Inferior parietal cortex (tissue), 1 donor: ENCODE measurements at regions not wholly inside any gene's neighbourhood (a gene's known extent, or its start where the extent isn't known, plus 50 kb on each side); places are given as distances from the start of the nearest gene placed in this dataset.

ENCODE experiments used
- DNase-seq: peaks from one replicate; pipeline ENCODE4 v3.0.0-alpha.2; 2016; ENCODE audit errors: extremely low spot score

DNA sequence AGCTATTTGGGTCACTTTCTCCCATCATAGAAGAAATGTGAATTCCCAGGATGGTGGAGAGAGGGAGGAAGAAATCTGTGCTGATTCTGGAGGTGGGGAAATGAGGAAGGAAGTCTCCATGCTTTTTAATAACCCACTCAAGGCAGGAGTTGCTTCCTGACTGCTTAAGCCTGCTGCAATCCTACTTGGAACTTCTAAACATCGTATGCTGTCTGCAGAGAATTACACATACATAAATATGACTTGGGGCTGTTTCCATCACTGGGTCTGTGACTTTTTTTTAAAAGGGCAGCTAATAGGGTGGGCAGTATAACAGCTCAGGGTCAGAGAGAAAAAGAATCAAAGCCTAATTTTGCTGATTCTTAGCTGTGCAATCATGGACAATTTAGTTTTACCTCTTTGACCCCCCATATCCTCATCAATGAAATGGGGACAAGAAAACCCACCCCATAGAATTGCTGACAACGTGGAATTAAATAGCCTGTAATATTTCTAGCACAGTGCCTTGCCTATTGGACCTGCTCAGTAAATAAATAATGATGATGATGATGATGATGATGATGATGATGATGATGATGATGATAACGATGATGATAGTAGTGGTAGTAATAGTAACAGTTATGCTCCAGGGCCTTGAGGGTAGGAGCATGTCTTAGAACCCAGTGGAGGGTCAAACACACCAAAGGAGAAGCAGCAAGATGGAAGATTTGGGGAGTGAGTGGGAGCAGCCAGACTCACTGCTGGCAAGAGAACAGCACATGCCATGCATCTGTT, 166.7 kb upstream of the LRFN2 start:
- DNase-seq, result no peak

DNA sequence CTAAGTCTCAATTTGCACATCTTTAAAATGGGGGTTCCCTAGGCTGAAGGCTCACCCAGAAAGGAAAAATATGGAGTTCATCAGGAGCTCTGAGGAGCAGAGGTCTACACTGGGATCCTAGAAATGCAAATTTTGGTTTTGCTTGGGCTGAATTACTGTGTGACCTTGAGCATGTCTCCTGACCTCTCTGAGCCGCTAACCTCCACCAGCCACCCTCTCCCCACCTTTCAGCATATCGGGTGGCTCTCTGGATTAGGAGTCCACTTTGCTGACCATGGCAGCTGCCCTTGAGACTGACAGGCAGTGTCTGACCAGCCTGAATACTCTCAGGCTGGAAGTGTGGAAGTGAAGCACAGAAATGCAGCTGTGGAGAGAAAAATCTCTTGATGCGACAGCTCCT, 165.9 kb upstream of the LRFN2 start:
- no peak for DNase-seq

DNA sequence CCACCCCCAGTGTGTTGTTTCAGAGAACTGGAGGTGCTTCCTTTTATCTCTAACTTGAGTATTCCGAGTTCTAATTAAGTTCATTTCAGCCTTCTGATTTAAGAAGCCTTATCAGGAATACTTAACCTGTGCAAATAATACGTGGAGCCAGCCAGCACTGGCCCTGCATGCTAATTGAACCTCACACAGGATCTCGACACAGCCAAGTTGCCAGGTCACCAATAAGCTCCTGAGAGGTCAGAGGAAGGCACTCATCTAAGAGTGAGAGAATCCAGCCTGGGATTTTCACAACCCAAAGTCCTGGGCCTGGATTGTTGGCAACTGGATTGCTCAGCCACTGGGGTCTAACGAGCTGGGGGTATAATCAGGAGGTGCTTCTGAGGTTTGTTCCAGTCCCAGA, 157.7 kb upstream of the LRFN2 start:
- no peak for DNase-seq

DNA sequence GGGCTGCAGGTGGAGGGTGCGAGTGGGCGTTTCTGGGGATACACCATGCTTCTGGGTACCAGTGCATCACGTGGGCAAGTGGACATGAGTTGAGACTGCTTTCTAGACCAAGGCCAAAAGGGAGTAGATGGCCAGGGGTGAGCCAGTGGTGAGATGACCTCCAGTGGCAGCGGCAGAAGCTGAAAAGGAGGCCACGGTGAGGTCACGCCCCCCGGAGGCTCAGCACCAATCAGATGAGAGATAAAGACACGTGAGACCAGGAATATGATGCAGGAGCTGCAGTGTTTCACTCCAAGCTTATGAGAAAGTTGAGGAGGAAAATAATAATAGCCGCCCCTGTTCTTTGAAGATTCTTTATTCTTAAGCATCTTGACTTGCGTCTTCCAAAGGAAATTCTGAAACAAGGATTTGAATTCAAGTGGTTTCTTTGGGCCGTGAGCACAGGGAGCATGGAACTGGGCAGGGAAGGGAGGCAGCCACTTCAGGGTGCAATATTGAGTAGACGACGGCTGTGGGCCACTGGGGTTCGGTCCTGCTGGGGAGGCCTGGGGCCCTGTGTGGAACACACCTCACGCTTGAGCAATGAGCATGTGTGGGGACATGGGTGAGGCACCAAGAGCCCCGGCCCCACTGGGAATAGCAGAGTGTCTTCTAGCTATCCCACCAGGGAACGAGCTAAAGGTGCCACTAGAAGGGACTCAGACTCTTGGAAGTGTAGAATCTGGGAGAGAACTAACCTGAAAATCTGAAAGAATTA, 156.7 kb upstream of the LRFN2 start:
- DNase-seq, result no peak

DNA sequence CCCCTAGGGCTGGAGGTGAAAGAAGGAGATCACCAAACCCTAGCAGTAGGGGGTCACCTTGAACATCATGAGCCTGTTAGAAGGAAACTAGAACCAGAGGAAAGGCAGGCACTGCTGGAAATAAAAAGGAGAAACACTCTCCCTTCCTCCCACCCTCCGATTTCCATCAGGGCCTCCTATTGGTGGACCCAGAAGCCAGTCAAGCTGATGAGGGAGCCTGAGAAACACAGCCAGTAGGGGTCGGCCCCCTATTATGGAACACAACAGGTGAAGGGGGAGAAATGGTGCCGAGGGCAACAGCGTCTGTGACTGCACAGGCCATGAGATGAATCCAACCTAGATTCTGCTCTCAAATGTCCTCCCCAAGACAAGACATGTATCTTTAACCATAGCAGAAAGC, 156.1 kb upstream of the LRFN2 start:
- DNase-seq, result no peak

DNA sequence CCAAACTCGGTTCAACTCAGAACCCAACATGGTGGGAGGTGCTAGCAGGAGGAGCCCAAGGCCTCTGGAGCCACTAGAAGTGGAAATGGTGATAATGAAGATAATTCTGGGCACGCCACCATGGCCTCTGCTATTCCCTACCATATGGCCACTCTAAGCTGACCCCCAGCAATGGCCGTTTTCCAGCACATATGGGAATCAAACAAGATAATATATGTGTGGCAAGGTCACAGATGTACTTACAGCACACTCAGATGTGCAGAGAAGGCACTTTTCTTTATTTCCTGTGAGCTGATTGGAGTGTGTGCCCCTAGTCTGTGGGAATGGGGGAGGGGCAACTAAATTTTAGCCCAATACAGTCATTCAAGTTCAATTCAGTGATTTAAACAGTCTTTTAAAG, 153.4 kb upstream of the LRFN2 start:
- no peak for DNase-seq

DNA sequence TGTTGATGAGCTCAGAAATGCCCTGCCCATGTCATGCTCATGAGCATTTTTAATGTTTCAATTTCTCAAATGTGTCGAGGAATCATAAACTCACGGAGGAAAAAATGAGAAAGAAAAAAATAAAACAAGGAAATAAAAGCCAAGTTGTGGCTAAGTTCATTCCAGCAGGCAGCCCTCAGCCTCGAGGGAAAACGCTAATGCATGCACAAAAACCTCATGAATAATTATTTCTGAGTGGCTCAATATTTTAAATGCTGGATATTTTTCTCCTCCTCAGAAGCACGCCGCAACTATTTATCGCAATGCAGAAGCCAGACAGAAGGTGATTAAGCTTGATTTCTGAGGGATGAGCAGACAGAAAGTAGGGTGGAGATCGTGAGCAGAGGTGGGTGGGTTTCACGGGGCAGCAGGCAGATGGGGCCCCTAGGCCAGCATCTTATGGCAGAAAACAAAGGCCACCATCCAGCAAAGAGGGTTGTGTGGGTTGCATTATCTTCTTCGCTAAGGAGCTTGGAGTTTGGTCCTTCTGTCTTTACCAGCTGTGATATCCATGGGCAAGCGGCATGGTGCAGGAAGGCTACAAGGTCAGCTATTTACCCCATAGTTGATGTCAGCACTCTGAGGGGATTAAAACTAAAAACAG, 151.5 kb upstream of the LRFN2 start:
- DNase-seq, result no peak

DNA sequence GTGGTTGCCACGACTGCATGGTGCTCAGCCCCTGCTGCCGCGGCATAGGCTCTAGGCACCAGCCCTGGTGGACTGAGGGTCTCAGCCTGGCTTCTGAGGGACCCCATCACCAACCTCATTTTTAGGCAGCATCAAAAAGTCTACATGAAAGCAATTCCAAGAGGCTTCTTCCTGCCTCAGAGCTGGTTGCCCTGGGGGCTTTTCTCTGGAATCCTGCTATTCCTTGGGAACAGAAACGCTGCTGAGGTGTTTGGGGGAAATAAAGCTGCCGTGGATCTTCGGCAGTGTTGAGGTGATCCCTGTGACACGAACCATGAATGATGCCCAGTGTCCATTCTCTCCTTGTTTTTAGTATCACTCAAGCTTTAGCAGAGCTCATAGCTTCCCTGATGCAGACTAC, 148.4 kb upstream of the LRFN2 start:
- no peak for DNase-seq

DNA sequence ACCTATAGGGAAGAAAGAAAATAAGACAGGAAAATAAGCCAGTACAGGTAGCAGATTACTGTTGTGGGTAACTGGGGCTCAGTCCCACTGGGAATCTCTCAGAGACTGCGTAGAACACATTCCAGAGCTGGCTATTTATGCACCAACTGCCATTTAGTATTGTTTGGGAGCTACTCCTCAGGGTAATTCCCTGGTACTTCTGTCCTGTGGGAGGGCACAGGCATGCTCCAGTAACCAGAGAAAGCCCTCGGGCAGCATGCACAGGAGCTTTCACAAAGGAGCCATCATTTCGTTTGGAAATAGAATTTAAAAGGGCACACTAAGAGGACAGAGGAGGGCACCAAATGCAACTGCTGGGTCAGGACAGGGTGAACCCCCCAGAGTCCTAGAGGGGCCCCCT, 148.0 kb upstream of the LRFN2 start:
- no peak for DNase-seq

DNA sequence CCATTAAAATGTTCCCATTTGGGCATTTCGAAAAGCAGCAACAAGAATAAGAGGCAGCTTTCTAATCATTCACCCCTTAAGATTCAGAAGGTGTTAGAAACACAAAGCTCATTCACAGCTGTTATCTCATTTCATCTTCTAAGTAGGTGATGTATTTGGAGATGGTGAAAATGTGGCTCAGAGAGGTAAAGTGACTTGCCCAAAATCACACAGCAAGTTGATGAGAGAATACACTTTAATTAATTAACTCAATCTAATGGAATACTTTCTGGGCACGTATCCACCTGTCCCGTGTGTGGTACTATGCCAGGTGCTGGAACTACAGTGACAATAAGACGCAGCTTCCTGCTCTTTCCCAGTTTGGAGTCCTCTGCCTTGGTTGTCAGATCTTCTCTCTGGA, 147.4 kb upstream of the LRFN2 start:
- DNase-seq, result no peak

DNA sequence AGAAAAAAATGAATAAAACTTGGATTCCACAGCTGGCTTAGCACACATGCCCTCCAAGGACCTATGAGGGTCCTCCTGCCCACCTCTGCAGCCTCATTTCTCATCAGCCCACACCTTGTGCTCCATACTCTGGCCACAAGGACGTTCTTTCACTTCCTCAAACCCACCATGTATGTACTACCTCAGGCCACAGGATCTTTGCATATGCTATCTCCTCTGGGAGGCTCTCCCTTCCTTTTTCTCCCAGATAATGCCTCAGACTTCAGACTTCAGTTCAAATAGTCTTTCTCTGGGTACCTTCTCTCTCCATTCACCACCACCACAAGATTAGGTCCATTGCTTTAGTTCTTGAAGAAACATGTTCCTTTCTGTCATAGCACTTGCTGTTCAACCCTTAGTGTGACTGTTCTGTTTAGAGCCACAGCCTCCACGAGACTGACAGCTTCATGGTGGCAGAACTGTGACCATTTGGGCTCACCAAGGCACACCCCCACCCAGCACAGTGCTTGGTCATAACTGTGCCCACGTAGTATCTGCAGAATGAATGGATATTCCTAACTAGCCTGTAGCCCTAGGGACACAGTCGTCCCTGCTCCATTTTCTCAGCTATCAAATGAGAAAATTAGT, 146.7 kb upstream of the LRFN2 start:
- DNase-seq, result no peak

DNA sequence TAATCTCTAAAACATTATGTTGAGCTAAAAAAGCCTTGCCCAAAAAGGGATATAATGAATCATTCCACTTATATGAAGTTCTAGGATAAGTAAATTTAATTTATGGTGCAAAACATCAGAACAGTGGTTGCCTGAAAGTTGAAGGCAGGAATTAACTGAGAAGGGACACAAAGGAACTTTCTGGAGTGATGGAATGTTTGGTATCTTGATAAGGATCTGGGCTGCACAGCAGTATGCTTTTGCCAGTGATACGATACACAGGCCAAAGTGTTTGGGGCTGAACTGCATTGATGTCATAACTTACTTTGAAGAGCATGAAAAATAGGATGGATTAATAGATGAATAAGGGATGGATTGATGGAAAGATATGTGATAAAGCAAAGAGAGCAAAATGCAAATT, 146.1 kb upstream of the LRFN2 start:
- no peak for DNase-seq

DNA sequence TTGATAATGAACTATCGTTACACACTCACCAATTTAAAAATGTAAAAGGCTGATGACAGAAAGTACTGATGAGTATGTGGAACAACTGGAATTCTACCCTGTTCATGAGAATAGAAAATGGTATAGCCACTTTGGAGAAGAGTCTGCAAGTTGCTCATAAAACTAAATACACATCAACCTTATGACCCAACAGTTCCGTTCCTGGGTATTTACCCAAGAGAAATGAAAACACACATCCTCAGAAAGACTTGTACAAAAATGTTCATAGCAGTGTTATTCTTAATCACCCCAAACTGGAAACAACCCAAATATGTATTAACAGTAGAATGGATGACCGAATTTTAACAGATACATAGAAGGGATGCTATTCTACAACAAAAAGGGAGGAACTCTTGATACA, 145.7 kb upstream of the LRFN2 start:
- no peak for DNase-seq

DNA sequence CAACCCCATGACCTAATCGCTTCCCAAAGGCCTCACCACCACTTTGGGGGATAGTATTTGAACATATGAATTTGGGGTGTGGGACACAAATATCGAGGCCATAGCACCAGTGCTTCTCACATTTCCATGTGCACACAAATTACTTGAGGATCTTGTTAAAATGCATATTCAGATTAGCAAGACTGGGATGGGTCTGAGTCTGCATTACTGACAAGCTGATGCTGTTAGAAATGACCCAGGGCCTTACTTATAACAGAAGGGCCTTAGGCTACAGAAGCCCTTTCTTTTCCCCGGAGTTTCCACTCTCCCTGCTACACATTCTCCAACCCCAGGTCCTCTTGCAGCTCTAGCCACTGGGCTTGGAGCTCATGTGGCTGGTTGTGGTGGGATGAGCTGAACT, 141.5 kb upstream of the LRFN2 start:
- DNase-seq, result no peak

DNA sequence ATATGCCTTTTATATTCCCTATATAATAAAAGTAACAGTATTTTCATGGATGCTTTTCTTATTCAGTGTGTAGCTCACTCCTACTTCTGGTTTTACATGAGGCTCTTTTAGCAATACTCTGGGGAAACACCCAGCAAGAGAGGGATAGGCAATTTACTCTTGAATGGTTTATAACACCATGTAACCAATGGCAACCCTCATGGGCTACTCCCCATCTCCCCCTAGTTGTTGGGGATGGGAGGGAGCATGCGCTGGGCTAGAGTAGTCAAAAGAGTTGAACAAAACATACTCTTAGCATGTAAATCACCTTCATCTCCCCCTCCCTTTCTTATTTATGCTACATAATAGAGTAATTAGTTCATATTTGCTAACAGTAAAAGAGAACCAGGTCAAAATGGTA, 140.1 kb upstream of the LRFN2 start:
- no peak for DNase-seq

DNA sequence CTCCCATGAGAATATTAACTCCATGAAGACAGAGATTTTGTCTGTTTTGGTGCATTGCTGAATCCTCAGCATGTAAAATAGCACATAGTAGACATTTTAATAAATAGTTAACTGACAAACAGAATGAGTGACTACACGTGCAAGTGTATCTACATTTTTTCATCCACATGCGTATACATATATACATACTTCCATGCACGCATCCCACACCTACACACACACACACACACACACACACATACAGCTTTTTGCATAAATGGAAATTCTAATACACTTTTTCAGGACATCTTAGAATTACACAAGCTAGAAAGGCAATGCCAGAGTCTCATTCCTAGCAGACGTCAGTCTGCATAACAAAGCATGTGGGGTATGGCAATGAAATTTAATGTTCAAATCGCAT, 139.7 kb upstream of the LRFN2 start:
- DNase-seq, result no peak

DNA sequence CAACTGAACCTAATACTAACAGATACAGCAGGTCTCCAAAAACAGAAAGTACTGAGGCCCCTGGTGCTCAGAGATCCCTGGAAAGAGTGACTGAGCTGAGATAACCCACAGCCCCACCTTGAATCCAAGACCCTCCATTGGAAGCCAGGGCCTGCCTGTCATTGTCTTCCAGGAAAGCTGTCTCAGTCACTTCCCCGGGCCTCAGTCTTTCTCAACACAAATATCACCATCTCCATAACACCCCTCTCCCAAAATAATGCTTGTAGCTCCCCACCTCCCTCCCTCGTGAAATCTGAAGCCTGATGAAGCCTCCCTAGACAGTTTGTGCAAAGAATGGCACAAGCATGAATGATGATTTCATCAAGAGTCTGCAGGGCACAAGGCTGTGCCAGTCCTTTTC, 138.2 kb upstream of the LRFN2 start:
- no peak for DNase-seq

DNA sequence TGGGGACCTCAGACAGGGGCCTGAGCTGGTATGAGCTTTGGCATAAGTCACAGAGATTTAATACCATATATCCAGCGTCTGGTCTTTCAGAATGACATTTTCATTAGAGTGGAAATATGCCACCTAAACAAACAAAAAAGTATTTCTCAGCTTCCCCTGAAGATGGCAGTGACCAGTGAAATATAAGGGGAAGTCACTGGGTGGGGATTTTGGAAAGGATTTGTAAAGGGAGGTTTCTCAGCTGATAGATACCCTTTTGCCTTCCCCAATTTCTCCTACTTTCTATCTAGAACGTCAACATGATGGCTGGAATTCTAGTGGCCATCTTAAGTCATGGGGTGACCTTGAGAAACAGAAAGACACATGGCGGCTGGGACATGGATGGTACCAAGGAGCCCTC, 137.7 kb upstream of the LRFN2 start:
- DNase-seq, result no peak

DNA sequence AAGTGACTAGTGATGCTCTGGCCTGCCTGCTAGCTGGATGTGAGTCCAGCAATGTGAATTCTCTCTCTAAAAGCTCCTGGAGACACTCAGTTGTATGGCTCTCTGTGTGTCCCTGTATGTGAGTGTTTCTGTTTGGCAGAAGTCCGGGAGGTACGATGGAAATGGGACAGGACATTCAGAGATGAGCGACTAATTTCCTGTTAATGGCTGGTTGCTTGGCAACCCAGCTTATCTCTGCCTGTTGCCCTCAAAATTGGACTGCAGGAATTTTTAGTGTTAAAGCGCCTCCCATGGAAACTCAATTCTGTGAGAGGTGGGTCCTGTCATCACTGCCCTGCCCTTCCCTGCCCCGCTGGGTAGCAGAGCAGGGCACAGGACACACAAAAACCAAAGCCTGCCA, 136.8 kb upstream of the LRFN2 start:
- DNase-seq, result no peak

DNA sequence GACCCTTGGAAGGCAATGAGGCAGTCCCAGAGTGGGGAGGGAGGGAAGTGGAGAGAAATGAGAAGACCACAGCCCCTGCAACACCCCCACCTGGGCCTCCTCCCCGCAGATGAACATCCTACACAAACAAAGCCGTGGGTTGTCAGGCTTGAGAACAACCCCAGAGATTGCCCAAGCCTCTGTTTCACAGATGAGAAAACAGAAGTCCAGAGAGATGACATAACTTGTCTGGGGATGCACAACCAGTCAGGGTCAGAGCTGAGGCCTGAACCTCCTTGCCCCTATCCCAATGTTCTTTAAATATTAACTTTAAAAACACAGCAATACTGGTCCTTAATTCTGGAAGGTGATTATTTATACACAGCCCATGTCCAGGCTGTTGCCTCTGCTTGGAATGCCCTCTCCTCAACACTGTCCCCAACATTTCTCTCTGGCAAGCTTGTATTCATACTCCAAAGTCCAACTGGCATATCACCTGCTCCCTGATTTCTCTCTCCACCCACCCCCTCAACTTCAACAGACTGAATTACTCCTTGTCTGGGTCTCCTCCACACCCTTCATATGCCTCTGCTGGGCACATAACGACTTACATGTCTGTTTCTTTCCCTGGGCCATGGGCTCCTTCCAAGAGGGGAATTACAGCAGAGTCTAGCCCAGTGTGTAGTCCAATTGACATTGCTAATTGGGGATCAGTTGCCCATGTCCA, 135.5 kb upstream of the LRFN2 start:
- no peak for DNase-seq

DNA sequence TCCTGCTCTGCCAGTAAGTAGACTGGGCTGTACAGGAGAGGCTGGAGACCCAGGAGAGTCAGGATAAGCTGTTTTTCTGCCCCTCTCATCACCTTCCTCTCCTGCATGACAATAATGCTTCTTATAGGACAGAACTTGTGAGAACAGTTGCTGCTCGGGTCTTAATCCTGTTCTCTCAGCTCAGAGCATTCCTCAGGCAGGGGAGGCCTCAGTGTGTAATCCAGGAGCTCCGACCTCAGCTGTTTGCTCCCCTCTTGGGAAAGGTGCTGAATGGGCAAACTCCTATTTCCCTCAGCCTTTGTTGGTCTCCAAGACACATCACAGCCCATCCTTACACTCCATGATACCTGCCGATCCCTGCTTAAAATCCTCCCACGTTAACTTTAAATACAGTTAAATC, 134.9 kb upstream of the LRFN2 start:
- DNase-seq, result no peak
